ENCODE measurements at regions not wholly inside any gene's neighbourhood (a gene's known extent, or its start where the extent isn't known, plus 50 kb on each side); places are given as distances from the start of the nearest gene placed in this dataset.
A peak's percentile ranks its signal among the peaks of the same experiment; 100 is the strongest.

DNA sequence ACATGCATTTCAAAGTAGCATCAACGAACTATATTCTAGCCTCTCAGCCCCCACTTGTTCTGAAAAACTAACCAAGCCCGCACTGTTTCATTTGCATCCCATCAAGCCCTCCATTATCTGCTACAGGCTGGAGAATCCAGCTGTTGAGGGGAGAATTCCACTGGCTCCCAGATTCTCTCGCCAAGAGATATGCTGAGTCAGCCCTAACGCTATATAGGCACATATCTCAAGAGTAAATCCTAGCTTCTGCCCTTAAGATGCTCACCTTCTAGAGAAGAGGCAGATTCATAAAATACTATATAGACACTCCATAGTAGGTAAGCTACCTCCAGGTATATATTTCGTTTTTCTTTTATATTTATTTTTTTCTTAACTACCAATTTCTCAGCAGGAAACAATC lies 266.4 kb upstream of the TARS1 start:
- no peak overlapping the region for H3K4me2 ChIP-seq (ENCODE audit: low read length)
- TF ChIP-seq, protein P1, sequence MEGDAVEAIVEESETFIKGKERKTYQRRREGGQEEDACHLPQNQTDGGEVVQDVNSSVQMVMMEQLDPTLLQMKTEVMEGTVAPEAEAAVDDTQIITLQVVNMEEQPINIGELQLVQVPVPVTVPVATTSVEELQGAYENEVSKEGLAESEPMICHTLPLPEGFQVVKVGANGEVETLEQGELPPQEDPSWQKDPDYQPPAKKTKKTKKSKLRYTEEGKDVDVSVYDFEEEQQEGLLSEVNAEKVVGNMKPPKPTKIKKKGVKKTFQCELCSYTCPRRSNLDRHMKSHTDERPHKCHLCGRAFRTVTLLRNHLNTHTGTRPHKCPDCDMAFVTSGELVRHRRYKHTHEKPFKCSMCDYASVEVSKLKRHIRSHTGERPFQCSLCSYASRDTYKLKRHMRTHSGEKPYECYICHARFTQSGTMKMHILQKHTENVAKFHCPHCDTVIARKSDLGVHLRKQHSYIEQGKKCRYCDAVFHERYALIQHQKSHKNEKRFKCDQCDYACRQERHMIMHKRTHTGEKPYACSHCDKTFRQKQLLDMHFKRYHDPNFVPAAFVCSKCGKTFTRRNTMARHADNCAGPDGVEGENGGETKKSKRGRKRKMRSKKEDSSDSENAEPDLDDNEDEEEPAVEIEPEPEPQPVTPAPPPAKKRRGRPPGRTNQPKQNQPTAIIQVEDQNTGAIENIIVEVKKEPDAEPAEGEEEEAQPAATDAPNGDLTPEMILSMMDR (IDR thresholded peaks at IDR 0.05; ENCODE audit: insufficient read depth, low read depth, low read length) = no peak
- TF ChIP-seq EZH2 (IDR thresholded peaks at IDR 0.05; ENCODE audit: insufficient read depth, low read length) = no peak
- FAIRE-seq = no peak
- no peaks in the 10 kb centered on the region for H3K4me1 Mint-ChIP-seq (ENCODE audit: low read depth, unreplicated experiment)
- H3K79me2 ChIP-seq (ENCODE audit: insufficient read depth, low read length) = no peaks in the 10 kb centered on the region
- H3K9me3 ChIP-seq (ENCODE audit: insufficient read depth, low read depth, low read length) = no peaks in the 10 kb centered on the region
- H2AFZ ChIP-seq (ENCODE audit: low read depth, low read length) = no peak overlapping the region
- no peak overlapping the region for H3K4me3 ChIP-seq (ENCODE audit: insufficient read depth, low read depth, low read length)
- H3K27ac ChIP-seq (ENCODE audit: low read depth, low read length) = no peak overlapping the region
- H3K27ac Mint-ChIP-seq (ENCODE audit: unreplicated experiment) = no peak overlapping the region
- no peaks in the 10 kb centered on the region for H3K36me3 Mint-ChIP-seq (ENCODE audit: low read depth, unreplicated experiment)
- H3K27me3 Mint-ChIP-seq (ENCODE audit: low read depth, unreplicated experiment) = no peaks in the 10 kb centered on the region
- H3K36me3 ChIP-seq (ENCODE audit: insufficient read depth, low read length) = no peaks in the 10 kb centered on the region
- DNase-seq (ENCODE audit: low read depth) = no peak
- H3K9me3 Mint-ChIP-seq (ENCODE audit: unreplicated experiment) = peaks cover 10% of the 10 kb centered on the region
- no peak overlapping the region for H3K4me3 Mint-ChIP-seq (ENCODE audit: unreplicated experiment)
- no peaks in the 10 kb centered on the region for H3K27me3 ChIP-seq (ENCODE audit: insufficient read depth, low read length)
- no peak overlapping the region for H3K9ac ChIP-seq (ENCODE audit: low read length)
- H3K4me1 ChIP-seq (ENCODE audit: insufficient read depth, low read length) = no peaks in the 10 kb centered on the region
- H4K20me1 ChIP-seq (ENCODE audit: insufficient read depth, low read length) = no peaks in the 10 kb centered on the region

- FAIRE-seq (no peak), DNase-seq (ENCODE audit: low read depth) (no peak)
- no peak overlapping the region for H3K4me3 Mint-ChIP-seq (ENCODE audit: unreplicated experiment)
- no peaks in the 10 kb centered on the region for H3K27me3 Mint-ChIP-seq (ENCODE audit: low read depth, unreplicated experiment)
- H3K36me3 Mint-ChIP-seq (ENCODE audit: low read depth, unreplicated experiment) = no peaks in the 10 kb centered on the region
- Histone ChIP-seq H4K20me1 (ENCODE audit: insufficient read depth, low read length) (no peaks in the 10 kb centered on the region), H3K27ac (ENCODE audit: low read depth, low read length) (no peak overlapping the region), H3K9me3 (ENCODE audit: insufficient read depth, low read depth, low read length) (no peaks in the 10 kb centered on the region), H3K4me1 (ENCODE audit: insufficient read depth, low read length) (no peaks in the 10 kb centered on the region), H3K4me2 (ENCODE audit: low read length) (no peak overlapping the region), H3K36me3 (ENCODE audit: insufficient read depth, low read length) (no peaks in the 10 kb centered on the region), H3K79me2 (ENCODE audit: insufficient read depth, low read length) (no peaks in the 10 kb centered on the region), H3K4me3 (ENCODE audit: insufficient read depth, low read depth, low read length) (no peak overlapping the region), H3K27me3 (ENCODE audit: insufficient read depth, low read length) (no peaks in the 10 kb centered on the region), H3K9ac (ENCODE audit: low read length) (no peak overlapping the region), H2AFZ (ENCODE audit: low read depth, low read length) (no peak overlapping the region)
- TF ChIP-seq, protein P1 (IDR thresholded peaks at IDR 0.05; ENCODE audit: insufficient read depth, low read depth, low read length) = no peak
- TF ChIP-seq EZH2 (IDR thresholded peaks at IDR 0.05; ENCODE audit: insufficient read depth, low read length) = no peak
- no peaks in the 10 kb centered on the region for H3K4me1 Mint-ChIP-seq (ENCODE audit: low read depth, unreplicated experiment)
- H3K9me3 Mint-ChIP-seq (ENCODE audit: unreplicated experiment) = no peaks in the 10 kb centered on the region
- H3K27ac Mint-ChIP-seq (ENCODE audit: unreplicated experiment) = no peak overlapping the region
These were observed 261.5 kb upstream of the TARS1 start for GRCh38 chr5:33179301-33179700.

DNA sequence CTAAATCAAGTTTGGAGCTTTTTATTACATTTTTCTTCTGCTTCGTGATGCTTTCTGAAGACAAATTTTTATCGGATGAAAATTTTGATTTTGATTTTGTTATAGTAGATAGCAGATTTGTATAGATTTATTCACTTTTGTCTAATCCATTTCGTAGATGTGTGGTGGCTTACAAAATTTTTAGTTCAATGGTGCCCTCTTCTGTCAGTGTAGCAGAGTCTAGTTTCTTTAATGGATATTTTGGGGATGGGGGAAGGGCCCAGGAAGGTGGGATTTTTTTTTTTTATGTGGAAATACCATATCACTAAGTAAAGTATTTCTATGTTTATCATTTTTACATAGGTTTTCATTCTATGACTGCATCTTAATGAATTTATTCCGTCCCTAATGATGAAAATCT lies 259.9 kb upstream of the TARS1 start:
- FAIRE-seq = peak; percentile 17
- no peaks in the 10 kb centered on the region for H3K4me1 ChIP-seq (ENCODE audit: insufficient read depth, low read length)
- H3K9me3 ChIP-seq (ENCODE audit: insufficient read depth, low read depth, low read length) = no peaks in the 10 kb centered on the region
- no peaks in the 10 kb centered on the region for H3K36me3 ChIP-seq (ENCODE audit: insufficient read depth, low read length)
- H3K4me3 Mint-ChIP-seq (ENCODE audit: unreplicated experiment) = no peak overlapping the region
- no peaks in the 10 kb centered on the region for H3K27me3 Mint-ChIP-seq (ENCODE audit: low read depth, unreplicated experiment)
- no peak overlapping the region for H3K27ac Mint-ChIP-seq (ENCODE audit: unreplicated experiment)
- no peaks in the 10 kb centered on the region for H3K4me1 Mint-ChIP-seq (ENCODE audit: low read depth, unreplicated experiment)
- no peak overlapping the region for H2AFZ ChIP-seq (ENCODE audit: low read depth, low read length)
- H3K4me3 ChIP-seq (ENCODE audit: insufficient read depth, low read depth, low read length) = no peak overlapping the region
- no peak overlapping the region for H3K9ac ChIP-seq (ENCODE audit: low read length)
- no peak overlapping the region for H3K4me2 ChIP-seq (ENCODE audit: low read length)
- no peaks in the 10 kb centered on the region for H3K9me3 Mint-ChIP-seq (ENCODE audit: unreplicated experiment)
- H3K27ac ChIP-seq (ENCODE audit: low read depth, low read length) = no peak overlapping the region
- H4K20me1 ChIP-seq (ENCODE audit: insufficient read depth, low read length) = no peaks in the 10 kb centered on the region
- H3K79me2 ChIP-seq (ENCODE audit: insufficient read depth, low read length) = no peaks in the 10 kb centered on the region
- H3K27me3 ChIP-seq (ENCODE audit: insufficient read depth, low read length) = no peaks in the 10 kb centered on the region
- TF ChIP-seq, protein P1 (IDR thresholded peaks at IDR 0.05; ENCODE audit: insufficient read depth, low read depth, low read length) = peak; percentile 53
- no peak for TF ChIP-seq EZH2 (IDR thresholded peaks at IDR 0.05; ENCODE audit: insufficient read depth, low read length)
- H3K36me3 Mint-ChIP-seq (ENCODE audit: low read depth, unreplicated experiment) = no peaks in the 10 kb centered on the region
- DNase-seq (ENCODE audit: low read depth) = peak; percentile 35
